ENCODE measurements at regions not wholly inside any gene's neighbourhood (a gene's known extent, or its start where the extent isn't known, plus 50 kb on each side); places are given as distances from the start of the nearest gene placed in this dataset.

DNA sequence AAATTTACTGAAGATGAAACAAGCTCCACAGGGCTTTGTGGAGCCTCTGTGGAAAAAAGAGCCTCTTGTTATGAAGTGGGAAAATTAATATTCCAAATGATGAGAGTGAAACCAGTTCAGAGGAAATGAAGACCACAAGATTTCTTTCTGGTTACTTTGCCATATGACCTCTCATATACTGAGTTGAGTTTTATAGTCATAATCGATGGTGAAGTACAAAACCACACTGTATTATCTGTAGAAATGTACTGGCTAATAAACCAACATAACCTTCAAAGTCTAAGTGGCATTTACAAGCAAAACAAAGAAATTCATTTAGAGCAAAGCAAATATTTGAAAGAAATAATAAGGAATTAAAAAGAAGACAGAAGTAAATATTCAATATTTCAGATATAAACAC lies 662.6 kb upstream of the ZWINT start:
- DNase-seq (no peak), ATAC-seq (no peak)
- intact Hi-C loops (cut with DNase I) = no loop called here

DNA sequence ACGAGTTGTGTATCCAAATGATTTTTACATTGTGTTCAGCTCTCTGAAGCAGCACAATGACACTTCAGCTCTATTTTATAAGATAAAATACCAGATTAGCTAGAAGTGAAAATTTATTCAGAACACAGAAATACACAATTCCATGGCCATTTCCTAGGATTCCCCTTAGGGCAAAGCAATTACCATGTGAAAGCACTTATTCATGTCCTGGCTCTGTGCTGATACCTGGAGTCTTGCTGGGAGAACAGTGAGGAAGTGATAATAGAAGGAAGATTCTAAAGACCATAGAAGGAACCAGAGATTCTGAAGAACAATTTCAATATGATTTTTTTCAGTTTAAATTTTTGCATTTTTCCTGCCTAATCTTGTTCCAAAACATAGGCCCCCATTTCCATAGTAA lies 657.4 kb upstream of the ZWINT start:
- DNase-seq (no peak), ATAC-seq (no peak)
- intact Hi-C loops (cut with DNase I) = no loop called here

DNA sequence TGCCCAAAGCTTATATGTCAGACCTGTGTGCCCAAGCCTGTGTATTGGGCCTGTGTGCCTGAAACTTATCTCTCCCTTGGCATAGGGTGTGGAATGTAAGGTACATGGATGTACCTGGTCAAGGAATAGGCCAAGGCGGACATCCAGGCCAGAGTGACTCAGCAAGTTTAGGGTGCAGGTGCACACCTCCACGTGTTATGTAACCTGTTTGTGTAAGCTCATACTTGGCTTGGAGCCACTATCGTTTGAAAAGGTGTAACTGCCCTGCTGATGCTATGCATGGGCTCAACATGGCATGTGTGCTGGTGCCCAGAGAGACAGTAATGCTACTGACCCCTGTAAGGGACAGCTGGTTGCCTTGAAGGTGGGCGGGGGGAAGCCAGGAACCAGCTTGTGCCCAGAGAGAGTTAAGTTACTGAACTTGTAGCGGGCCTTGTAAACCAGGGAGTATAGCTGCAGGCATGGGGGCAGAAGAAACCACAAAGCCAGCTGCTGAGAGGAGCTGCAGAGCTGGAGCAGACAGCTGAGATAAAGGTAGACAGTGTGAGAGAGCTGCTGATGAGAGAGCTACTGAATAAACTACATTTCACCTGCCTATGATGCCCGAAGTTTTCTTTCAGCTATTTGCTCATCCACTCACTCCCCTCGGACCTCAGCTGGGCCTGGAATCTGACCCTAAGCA lies 656.4 kb upstream of the ZWINT start:
- intact Hi-C loops (cut with DNase I) = no loop called here
- DNase-seq (no peak), ATAC-seq (no peak)

DNA sequence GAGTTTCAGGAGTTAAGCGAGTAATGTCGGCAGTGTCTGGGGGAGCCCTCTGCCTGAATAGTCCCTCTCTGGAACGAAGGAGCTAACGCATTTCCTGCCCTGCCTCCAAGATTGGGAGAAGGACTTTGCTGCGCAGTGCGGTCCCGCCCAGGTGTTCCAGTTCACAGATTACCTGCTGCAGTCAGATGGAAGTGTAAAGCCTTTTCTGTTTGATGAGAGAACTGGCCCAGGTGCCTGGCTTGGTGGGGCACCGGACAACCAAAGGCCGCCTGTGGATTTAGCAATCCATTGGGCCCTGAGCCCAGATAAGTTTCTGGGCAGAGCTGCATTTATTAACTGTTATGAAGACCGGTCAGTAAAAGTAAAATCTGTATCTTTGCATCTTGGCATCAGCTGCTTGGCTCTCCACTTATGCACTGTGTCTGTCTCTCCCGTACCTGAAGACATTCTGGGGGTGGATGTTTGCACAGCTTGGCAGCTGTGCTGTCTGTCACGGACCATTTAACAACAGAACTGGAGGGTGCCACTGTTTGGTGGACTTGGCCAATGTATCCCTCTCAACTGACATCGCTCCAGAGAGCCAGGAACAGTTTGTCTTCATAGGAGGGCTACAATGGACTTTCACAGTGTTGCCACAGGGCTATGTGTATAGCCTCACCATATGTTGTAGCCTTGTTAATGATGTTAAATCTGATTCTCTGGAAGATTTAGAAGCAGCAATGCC lies 654.7 kb upstream of the ZWINT start:
- ATAC-seq (peak in 1 of 2 donors; percentile 25), DNase-seq (no peak)
- intact Hi-C loops (cut with DNase I) = no loop called here

DNA sequence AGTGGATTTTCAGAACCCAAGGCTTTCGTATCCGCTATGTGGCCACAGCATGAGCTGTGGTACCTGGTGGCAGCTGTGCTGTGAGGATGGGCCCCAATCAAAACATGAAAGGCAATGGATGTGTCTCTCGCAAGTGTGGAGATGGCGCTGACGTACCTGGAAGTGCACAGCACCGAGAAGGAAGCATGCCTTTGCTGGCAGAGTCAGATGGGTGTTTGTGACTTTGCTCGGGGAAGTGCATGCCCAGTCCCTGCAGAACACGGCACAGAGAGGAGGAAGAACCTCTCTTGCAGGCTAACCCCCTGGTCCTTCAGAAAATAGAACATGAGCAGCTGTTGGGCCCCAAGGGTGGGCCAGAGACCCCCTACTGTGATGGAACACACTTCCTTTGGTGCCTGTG lies 654.1 kb upstream of the ZWINT start:
- intact Hi-C loops (cut with DNase I) = no loop called here
- ATAC-seq (peak; percentile 44 to 49), DNase-seq (no peak)

DNA sequence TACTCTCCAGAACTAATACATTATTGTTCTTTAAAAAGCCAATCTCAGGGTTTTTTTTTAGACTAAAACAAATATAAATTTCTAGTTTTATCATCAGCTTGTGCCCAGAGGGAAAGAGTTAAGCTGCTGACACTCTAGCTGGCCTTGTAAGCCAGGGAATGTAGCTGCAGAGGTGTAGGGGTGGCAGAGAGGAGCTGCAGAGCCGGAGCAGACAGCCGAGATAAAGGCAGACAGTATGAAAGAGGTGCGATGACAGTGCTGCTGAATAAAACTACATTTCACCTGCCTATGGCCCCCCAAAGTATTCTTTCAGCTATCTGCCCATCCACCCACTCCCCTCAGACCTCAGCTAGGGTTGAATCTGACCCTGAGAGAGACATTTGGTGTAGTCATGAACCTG lies 653.7 kb upstream of the ZWINT start:
- peak; percentile 76 to 91 for ATAC-seq
- intact Hi-C loops (cut with DNase I) = no loop called here
- DNase-seq = no peak

DNA sequence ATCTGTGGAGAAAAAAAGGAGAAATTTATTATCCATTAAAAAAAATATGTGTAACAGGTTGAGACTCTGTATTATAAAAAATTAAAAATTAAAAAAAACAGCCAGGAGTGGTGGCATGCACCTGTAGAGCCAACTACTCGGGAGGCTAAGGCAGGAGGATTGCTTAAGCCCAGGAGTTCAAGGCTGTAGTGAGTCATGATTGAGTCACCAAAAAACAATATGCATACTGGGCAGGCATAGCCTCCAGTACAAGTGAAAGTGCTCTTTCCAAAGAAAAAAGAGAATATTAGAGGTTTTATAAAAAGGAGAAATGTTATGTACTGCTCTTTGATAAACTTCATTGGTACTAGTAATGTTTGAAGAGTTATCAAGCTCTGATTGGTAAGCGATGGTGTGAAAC lies 647.1 kb upstream of the ZWINT start:
- ATAC-seq (no peak), DNase-seq (no peak)
- intact Hi-C loops (cut with DNase I) = no loop called here

DNA sequence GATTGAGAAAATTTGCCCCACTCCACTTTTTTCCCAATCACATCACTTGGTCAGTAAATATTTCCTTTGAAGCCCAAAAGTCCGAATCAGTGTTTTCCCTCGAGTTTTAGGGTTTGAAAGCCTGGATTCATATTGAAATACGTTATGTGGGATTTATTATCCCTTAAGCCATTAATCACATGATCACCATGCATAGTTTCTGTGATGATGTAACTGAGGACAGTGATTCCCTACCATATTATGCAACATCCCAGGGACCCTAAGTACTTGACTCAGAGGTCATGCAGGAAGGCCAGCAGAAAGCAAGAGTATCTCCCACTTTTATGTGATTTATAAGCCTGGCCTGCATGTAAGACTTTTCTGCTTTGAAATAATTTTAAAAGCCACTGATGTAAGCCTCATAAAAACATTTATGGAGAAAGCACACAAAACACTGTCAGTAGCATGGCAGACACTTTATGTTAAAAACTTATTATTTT lies 630.6 kb upstream of the ZWINT start:
- DNase-seq (no peak), ATAC-seq (no peak)
- intact Hi-C loops (cut with DNase I) = no loop called here

DNA sequence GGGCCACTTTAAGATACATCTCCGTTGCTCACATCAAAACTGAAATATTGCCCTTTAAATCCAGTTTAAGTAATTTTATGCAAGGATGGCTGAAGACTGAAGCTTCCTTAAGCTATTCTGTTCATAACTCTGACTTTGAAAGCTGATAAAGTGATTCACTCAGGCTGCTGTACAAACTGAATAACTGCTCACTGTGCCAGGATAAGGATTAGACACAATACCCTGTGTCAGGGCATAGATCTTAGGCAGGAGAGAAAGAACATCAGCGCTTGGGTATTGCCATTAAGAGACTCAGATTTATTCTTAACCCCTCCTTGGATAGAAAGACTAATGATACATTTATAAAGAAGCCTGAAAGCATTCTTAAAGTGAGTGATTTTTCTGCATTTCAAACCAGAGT lies 614.5 kb upstream of the ZWINT start:
- ATAC-seq = no peak
- no peak for DNase-seq
- intact Hi-C loops (cut with DNase I) = no loop called here

DNA sequence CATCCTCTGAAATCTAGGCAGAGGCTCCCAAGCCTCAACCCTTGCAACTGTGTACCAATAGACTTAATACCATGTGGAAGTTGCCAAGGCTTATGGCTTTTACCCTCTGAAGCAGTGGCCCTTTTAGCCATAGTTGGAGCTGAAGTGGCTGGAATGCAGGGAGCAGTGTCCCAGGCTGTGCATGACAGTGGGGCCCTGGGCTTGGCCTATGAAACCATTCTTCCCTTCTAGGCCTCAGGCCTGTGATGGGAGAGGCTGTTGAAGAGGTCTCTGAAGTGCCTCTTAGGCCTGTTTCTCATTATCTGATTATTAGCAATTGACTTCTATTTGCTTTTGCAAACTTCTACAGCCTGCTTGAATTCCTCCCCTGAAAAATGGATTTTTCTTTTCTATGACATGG lies 612.7 kb upstream of the ZWINT start:
- DNase-seq = no peak

DNA sequence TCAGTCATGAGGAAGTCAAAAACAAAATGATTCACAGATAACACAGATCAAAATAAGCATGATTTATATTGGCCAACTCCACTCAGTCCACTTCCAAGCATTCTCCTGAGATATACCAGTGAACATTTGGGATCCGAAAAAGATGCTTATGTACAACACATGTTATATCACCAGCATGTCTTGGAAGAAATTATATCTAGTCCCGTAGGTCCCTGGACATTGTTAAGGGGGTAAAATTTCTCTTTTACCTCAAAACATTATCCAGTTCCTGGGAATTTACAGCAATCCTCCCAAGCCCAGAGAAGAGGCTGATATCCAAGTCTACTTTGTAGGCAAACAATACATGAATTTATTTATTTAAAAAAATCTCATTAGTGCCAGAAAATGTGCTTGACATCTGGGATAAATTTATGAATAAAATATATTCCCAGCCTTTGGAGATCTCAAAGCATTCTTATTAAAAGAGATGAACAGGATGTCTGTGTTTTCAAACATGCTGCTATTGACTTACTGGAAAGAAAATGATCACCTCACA lies 582.2 kb upstream of the ZWINT start:
- intact Hi-C loops (cut with DNase I) = no loop called here
- DNase-seq (no peak), ATAC-seq (no peak)

More for the DNA sequence above, 612.7 kb upstream of the ZWINT start:
- no peak for ATAC-seq
- intact Hi-C loops (cut with DNase I) = no loop called here

DNA sequence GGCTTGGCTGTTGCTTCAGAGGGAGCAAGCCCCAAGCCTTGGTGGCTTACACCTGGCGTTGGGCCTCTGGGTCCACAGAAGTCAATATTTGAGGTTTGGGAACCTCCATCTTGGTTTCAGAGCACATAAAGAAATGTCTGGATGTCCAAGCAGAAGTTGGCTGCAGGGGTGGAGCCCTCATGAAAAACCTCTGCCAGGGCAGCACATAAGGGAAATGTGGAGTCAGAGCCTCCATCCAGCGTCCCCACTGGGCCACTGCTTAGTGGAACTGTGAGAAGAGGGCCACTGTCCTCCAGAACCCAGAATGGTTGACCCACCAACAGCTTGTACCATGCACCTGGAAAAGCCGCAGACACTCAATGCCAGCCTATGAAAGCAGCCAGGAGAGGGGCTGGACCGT lies 573.5 kb upstream of the ZWINT start:
- intact Hi-C loops (cut with DNase I) = no loop called here
- DNase-seq = no peak
- no peak for ATAC-seq

DNA sequence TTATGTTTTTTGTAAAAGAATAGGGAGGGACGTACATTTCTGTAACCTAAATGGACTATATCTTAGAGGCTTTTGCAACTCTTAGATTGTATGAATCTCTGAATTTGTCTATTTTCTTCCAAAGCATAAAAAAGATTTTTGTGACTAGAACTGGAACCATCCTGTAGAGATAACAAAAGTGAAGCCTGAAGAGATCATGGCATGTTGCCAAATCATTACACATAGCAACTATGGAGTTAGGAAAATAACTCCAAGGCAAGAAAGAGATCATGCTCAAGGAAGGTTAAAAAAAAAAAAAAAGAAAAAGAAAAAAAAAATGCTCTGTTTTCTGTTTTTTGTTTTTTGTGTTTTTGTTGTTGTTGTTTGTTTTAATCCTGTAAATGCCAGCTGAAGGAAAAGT lies 567.7 kb upstream of the ZWINT start:
- ATAC-seq = peak; percentile 30 to 50
- no peak for DNase-seq
- intact Hi-C loops (cut with DNase I) = no loop called here

DNA sequence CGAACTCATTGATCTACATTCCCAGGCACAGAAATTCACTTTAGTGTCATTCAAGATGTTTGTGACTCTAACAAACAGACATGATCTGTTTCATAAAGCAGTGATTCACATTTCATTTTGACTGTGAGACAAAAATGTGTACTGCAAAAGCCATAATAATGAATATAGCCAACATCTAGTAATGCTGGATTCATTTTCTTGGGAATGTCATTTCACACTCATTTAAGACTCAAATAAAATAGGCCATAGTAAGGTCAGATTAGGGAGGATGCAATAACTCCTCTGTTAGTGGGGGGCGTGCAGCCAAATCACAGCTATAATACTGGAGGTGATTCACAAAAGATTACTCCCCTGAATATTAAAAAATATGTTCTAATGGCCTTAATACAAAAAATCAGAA lies 566.6 kb upstream of the ZWINT start:
- DNase-seq (no peak), ATAC-seq (no peak)
- intact Hi-C loops (cut with DNase I) = no loop called here

DNA sequence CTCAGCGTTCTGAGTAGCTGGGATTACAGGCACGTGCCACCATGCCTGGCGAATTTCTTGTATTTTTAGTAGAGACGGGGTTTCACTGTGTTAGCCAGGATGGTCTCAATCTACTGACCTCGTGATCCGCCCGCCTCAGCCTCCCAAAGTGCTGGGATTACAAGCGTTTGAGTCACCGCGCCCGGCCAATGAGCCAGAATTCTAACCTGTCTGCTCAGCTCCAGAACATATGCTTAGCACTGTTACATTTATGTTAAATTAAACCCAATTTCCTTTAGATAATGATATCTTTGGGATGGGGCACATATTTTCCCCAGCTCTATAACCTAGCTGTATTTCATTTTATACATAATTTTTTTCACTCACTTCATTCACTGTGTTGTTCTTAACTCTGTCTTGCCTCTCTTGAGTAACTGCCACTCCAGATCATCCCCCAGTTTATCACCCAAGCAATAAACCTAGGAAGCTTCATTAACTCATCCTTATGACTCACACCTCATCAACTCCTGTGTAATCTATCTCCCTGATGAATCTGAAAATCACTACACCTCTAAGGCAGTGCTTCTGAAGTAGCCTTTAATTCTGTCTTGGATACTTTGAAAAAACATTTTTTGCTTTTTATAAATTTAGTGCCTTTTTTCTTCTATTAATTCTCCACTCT lies 559.7 kb upstream of the ZWINT start:
- ATAC-seq (no peak), DNase-seq (no peak)
- intact Hi-C loops (cut with DNase I) = no loop called here

DNA sequence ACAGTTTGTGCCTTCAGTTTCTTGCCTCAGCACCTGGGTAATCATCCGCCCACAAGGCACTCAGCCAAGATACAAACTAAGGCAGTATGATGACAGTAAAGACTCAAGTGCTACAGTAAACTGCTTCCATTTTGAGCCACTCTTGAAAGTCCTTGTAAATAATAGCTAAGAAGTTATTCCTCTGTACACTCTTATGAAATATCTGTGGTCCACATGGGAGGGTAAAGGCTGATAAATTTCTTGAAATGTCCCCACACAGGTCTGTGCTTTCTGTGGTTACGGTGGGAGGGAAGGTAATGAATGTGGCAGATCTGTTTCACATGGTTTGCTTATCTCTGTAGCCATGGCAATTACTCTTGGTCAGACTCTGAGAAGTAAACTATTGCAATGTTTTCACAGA lies 551.0 kb upstream of the ZWINT start:
- DNase-seq (no peak), ATAC-seq (no peak)
- intact Hi-C loops (cut with DNase I) = no loop called here

DNA sequence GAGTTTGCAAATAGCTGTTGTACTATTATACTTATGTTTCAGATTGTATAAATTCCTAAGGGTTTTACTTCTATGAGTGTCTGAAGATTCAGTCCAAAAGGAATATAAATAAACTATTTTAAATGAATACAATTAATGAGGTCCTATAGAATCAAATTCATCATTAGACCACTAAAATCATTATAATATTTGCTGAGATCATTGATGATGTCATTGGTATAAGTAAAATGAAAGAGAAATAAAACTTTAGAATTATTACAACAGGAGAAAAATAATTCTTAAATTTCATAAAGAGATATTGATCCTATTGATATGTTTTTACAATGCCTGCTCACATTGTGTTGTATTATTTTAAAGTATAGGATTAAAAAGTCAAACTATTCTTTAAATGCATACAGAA lies 544.0 kb upstream of the ZWINT start:
- ATAC-seq = no peak
- intact Hi-C loops (cut with DNase I) = no loop called here
- no peak for DNase-seq

DNA sequence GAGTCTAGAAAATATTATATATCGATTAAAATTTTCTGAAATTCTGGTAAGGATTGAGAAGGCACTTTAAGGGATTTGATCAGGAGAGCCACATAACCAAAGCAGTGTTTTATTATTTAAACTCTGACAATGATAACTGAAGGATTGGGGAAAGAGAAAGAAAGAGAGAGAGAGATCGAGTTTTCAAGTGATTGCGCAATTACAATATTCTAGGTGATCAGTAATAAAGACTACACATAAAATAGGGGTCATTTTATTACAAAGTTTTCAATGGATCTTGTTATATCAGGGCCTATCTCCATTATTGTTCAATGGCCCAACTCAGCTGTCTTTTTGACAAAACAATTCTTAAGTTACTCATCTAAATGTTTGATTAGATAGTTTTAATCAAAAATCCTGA lies 541.5 kb upstream of the ZWINT start:
- ATAC-seq = no peak
- intact Hi-C loops (cut with DNase I) = no loop called here
- no peak for DNase-seq

DNA sequence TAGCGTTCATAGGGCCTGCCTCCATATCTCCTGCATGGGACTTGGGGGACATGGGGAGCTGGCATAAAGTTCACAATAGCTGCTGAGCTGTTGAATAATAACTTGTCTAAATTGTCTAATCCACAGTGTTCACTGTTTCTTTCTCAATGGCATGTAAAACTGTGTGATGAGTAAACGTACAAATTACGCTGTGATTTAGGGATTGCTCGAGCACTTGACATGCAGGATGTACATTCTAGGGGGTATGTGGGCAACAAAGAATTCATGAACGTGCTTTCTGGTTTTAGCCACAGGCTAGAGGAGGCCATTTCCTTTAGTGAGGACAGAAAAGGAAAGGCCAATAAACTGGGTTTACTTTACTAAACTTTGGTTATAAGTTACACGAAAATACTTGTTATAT lies 534.2 kb upstream of the ZWINT start:
- intact Hi-C loops (cut with DNase I) = no loop called here
- DNase-seq (no peak), ATAC-seq (no peak)

DNA sequence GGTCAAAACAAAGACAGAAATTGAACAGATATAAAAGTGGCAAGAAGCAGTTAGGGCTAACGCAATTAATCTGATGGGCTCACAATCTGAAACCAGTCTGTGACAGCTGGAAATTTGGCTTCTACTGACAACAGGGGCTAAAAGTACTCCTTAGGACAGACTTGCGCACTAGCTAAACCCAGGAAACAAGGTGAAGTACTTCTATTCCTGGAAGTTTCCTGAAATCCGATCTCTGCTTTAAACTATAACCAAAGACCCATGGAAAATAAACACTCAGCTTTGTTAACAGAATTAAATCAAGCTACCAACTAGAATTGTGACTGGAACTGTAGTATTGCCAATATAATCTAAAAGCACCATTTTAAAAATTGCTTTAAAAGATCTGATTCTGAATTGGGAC lies 520.2 kb upstream of the ZWINT start:
- ATAC-seq = no peak
- DNase-seq = no peak
- intact Hi-C loops (cut with DNase I) = no loop called here
